GM19438 (cell line): ENCODE measurements at regions not wholly inside any gene's neighbourhood (a gene's known extent, or its start where the extent isn't known, plus 50 kb on each side); places are given as distances from the start of the nearest gene placed in this dataset.

ENCODE experiments used
- ATAC-seq: cut with Tn5 transposase; IDR thresholded peaks from one replicate; pipeline ENCODE4 v1.9.1; 2021; ENCODE audit warnings: low read depth; ENCODE audit not compliant: unreplicated experiment

DNA sequence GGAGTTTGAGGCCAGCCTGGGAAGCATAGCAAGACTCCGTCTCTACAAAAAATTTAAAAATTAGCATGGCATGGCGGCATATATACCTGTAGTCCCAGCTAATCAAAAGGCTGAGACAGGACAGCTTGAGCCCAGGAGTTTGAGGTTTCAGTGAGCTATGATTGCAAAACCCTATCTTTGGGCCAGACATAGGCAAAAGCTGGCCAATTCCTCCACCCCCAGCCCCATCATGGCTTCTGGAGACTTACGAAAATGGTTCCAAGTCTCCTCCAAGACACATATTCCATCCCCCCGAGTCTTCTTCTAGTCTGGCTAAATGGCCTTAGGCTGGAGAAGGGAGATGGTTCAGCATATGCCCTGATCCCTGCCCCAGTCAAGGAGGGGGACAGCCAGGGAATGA lies 172.8 kb upstream of the HAAO start:
- ATAC-seq, result no peak

DNA sequence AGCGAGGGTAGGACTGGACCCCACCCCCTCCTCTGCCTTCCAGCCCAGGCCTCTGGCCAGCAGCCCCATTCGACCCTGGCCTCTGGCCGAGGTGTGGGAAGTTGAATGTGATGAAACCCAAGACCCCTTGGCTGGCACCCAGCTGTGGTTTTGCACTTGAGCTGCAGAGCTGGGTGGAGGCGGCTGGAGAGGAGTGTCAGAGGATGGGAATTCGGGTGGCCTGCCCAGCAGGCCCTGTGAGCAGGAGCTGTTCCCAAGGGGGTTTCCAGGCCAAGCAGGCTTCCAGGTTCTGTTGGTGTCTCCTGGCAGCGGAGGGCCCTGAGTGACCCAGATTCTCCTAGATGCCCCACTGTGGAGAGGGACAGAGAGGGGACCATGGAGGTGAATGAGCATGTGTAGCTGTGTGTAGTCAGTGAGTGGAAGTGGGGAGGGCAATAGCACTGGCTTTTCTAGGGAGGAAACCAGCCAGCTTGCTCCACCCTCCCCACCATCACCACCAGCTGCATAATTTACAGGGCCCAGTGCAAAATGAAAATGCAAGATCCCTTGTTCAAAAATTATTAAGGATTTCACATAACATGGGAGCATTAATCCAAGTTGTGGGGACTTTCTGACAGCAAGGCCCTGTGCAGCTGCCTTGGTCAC lies 172.2 kb upstream of the HAAO start:
- ATAC-seq, result no peak

DNA sequence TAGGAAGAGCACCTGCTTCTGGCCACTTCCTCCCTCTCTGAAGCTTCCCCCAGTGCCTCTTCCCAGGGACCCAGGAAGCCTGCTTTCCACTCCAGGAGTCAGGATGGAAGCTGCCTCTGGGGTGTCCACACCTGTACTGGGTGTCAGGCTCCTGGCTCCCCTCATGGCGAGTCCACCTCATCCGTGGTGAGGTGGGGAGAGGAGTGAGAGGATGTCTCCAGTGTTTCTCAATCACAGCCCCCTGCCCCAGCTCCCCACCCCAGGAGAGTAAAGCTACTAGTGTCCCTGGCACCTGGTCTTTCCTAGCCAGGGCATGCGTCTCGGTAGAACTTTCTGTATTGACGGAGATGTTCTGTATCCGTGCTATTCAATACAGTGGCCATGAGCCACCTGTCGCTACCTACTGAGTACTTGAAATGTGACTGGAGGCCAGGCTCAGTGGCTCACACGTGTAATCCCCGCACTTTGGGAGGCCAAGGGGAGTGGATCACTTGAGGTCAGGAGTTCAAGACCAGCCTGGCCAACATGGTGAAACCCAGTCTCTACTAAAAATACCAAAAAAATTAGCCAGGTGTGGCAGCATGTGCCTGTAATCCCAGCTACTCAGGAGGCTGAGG lies 171.2 kb upstream of the HAAO start:
- no peak for ATAC-seq

DNA sequence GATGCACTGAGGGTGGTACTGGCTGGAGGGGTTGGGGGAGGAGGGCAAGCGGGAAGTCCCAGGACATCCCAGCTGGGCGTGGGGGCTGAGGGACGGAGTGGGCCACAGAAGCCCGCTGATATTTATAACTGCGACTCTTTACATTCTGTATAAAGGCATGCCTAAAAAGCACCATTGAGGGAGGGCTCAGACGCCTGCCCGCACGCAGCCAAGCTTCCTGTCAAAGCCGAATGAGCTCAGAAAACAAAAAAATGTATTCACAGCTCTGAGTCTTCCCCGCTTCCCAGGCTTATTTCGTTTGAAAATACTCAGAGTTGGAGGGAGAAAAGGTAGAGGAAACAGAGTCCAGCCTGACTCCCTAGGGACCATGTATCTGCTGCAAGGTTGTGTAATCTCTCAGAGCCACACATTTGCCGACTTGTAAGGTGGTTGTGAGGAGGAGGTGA lies 170.1 kb upstream of the HAAO start:
- no peak for ATAC-seq

GRCh38 chr2:42961961-42962360 lies 169.6 kb upstream of the HAAO start:
- no peak for ATAC-seq

DNA sequence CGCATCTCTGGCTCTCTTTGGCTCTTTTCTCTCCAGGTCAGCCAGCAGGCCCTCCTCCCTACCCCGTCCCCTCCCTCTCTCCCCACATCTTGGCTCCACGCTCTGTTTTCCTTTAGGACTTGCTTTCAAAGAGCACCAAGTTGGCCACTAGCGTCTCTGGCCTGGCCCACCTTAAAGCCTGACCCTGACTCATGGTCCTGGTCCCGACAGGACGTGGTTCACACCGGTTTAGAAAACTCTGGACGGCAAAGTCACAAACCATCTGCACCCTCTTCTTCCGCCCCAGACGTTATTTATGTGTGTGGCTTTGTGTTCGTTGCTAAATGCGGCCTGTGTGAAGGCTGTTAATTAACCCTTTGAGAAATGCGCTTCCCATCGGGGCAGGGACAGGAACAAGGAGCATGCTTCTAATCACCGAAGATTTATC lies 169.0 kb upstream of the HAAO start:
- no peak for ATAC-seq

DNA sequence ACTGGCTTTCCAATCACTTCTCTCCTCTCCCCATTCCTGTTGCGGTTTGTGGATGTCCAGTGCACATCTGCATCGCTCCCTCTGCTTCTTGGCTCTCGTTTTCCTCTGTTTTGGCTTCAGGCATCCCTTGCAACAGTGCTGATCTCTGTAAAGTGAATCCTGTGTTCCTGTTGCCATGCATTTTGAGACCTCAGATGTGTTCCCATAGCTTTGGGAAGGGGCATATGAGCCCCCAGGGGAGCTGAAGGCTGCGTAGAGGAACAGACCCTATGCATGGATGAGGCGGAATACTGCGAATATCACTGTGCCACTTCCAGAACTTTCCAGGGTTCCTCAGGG lies 168.4 kb upstream of the HAAO start:
- ATAC-seq, result no peak

DNA sequence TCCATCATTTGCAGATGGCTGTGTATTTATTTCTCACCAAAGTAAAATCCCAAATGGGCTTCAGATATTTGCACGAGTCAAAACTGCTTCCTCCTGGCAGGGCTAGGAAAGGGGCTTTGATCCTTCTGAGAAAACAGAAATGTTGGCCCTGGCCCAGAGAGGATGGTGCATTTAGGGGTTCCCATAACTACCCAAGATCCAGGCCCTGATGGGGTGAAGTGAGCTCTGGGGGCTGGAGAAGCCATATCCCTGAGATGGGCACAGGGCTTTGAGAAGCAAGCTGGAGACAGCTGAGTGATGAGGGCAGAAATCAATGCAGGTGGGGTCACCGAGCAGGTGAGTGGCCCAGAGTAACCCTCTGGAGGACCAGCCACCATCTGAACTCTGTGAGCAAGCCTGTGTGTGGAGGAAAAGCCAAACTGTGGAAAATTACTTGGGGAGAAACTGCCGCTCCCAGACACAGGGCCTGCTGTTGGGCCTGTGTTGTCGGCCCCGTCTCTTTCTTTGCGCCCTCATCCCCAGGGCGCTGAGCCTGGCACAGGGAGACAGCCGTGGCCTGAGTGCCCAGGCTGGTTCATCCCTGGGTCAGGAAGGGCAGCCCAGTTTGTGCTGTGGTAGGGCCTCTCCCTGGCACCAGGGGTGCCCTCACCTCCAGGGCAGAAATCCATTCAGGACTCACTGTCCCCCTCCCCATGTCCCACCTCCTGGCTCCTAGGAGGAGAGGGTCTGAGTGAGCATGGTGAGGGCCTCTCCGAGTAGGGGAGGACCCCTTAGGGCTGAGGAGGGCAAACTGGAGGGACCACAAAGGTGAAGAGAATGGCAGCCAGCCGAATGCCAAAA lies 167.8 kb upstream of the HAAO start:
- ATAC-seq, result no peak

- ATAC-seq, result no peak
Observed at GRCh38 chr2:42959234-42960001, 167.0 kb upstream of the HAAO start.

DNA sequence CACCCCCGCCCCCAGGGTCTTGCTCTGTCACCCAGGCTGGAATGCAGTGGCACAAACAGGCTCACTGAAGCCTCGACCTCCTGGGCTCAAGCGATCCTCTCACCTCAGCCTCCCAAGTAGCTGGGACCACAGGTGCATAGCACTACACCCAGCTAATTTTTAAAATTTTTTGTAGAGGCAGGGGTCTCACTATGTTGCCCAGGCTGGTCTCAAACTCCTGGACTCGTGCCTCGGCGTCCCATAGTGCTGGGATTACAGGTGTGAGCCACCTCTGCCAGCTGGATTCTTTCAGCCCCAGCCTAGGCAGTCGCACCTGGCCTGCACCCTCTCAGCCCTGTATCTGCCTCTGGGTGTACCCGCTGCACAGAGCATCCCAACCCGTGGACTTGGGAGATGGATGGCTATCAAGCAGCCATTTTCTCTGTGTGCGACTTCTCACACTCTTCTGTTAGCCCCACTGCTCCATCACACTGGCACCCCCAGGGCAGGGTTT lies 166.4 kb upstream of the HAAO start:
- ATAC-seq, result no peak

- no peak for ATAC-seq
Observed at GRCh38 chr2:42957861-42958301, 165.5 kb upstream of the HAAO start.

DNA sequence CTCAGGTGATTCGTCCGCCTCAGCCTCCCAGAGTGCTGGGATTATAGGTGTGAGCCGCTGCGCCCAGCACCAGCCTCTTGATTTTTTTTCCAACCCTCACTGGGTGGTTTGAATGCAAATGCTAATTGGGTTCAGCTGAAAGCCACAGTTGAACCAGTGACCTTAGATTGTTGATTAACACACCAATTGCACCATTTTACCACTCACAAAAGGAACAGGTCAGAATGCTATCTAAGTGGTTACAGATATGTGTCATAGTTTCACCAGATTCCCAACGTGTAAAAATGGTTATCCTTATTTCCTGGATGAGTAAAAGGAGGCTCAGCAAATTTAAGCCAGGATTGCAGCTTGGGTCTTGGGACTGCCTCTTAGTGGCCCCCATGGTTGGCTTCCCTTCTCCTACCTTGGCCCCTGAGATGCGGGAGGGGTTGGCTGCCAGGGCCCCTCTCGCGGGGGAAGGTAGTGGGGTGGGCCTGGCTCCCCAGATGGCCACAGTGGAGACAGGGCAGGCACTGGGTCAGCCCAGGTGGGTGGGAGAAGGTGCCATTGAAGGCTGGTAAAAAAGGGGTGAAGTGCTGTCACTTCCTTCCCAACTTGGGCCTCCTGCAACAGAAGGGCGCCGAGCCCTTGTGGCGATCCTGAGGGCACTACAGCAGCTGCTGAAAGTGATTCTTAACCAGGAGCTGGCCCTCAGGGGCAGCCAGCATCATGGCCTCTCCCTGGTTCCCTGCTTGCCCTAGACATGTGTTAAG lies 164.9 kb upstream of the HAAO start:
- no peak for ATAC-seq

DNA sequence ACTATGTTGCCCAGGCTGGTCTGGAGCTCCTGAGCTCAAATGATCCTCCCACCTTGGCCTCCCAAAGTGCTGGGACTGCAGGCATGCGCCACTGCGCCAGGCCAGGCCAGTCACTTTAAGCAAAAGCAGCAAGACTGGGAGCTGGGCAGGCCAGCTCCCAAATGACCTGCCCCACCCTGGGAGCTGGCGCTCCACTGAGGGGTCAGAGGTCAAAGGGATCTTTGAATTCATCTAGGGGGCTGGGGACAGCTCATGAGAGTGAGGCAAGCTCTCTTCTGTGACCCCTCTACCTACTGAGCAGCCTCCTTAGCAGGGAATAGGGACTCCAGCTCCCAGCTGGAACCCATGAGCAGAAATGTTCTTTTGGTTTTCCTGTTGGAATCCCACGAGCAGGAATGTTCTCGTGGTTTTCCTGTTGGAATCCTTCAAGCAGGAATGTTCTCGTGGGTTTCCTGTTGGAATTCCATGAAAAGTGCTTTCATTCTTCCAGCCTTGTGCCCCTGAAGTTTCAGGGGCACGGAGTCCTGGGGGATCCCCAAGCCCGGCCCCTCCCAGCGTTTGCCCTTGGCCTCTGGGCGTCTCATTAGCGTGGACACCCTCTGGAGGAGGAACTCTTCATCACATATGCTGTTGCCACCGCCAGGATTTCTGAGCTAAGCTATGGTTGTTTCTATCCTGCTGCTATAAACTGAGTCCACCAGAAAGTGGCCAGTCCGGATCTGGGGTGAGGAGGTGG lies 162.0 kb upstream of the HAAO start:
- ATAC-seq, result no peak

DNA sequence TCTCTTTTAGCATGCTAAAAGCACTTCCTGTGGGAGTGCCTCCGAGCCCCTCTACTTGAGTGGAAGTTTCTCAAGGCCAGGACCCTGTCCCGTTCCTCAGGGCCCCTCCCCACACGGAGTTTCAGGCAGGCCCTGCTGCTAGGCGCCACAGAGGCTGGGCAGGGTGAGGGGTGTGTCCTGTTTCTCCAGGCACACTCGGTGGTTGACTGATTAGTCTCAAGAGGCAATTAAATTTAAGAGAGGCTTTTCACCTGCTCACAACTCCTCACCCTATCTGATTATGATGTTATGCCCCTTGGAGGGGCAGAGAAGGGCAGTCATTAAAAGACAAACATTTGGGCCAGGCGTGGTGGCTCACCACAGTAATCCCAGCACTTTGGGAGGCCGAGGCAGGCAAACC lies 160.8 kb upstream of the HAAO start:
- ATAC-seq, result no peak

GRCh38 chr2:42951263-42951938 lies 159.0 kb upstream of the HAAO start:
- ATAC-seq, result no peak

- no peak for ATAC-seq
Observed at GRCh38 chr2:42949125-42949524, 156.7 kb upstream of the HAAO start.

DNA sequence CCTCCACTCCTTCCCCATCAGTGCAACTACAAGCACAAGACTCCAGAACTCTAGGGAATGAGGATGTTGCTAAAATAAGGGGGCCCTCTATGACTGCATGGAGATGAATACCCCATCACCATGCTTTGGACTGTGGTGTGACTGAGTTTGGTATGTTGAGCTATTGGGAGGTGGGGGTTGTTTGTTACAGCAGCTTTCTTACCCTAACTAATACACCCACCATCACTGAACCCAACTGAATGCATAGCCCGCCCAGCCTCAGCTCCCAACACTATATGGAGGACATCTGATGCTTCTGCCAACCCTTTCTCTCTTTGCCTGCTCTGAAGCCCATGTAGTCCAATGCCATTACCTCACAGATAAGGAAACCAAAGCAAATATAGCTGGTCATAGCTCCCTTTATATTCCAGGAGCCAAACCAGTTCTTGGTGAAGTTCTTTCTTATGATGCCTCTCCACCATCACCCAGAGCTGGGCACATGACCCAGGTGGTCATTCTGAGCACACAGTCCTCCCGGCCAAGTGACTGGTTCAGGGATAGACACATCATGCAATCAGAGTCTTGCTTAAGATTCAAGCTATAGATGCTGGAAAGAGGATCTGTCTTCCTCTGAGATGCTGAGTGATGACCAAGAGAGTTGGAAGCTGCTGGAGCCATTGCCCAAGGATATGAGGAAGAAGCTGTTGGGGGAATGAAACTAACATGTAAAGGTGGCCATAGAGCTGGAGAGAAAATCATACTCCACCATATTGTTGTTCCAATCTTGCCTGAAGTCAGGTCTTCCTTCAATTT lies 155.6 kb upstream of the HAAO start:
- no peak for ATAC-seq

GRCh38 chr2:42944779-42945415 lies 152.5 kb upstream of the HAAO start:
- no peak for ATAC-seq
